Loucy (cell line): ENCODE measurements at regions not wholly inside any gene's neighbourhood (a gene's known extent, or its start where the extent isn't known, plus 50 kb on each side); places are given as distances from the start of the nearest gene placed in this dataset.

Experiments used
- CTCF ChIP-seq: fragments of 200-600 bp; sonication (generic); conservative IDR thresholded peaks from 2 replicates; pipeline ENCODE4 v1.5.1; 2014; ENCODE audit warnings: mild to moderate bottlenecking, antibody characterized with exemption, low read length
- EZH2phosphoT487 ChIP-seq: fragments of 200-600 bp; IDR thresholded peaks from 2 replicates; pipeline ENCODE4 v1.6.1; 2018; ENCODE audit warnings: antibody characterized with exemption, mild to moderate bottlenecking, moderate library complexity, borderline replicate concordance

- no peak for TF ChIP-seq CTCF
- TF ChIP-seq EZH2phosphoT487: no peak
Measured at GRCh38 chr7:127513311-127513710, 72.1 kb downstream of the GCC1 start.
